Posterior vena cava (tissue), 2 donors: ENCODE measurements at regions not wholly inside any gene's neighbourhood (a gene's known extent, or its start where the extent isn't known, plus 50 kb on each side); places are given as distances from the start of the nearest gene placed in this dataset.
"Not testable (repeated sequence)": the region's sequence is repeated elsewhere in the genome, so short reads cannot be mapped to it uniquely, and the experiment has no call there.

Experiments
- DNase-seq: peaks from one replicate; pipeline ENCODE4 v3.0.0-alpha.2; 2020; ENCODE audit warnings: low spot score
- intact Hi-C, 2 donors: fragments of 100-400 bp; cut with DNase I; formaldehyde crosslinking; loops; one replicate each; pipeline versions ENCODE4 v1.14.1 to v1.14.2; 2022 to 2023
- donor health status: DM: yes; HTN: yes; CAD: no.
- donor health status: DM: yes; HTN: yes; CAD: no.

- intact Hi-C loops = no loop called here
- DNase-seq = no peak
Observed at GRCh38 chr4:158313566-158313965, 103.3 kb downstream of the TMEM144 start.

- DNase-seq = no peak
- intact Hi-C loops = no loop called here
Observed at GRCh38 chr4:158314756-158315487, 104.6 kb downstream of the TMEM144 start.

GRCh38 chr4:158315706-158316105, 105.4 kb downstream of the TMEM144 start:
- intact Hi-C loops = no loop called here
- DNase-seq = no peak

GRCh38 chr4:158316264-158316663, 106.0 kb downstream of the TMEM144 start:
- no peak for DNase-seq
- intact Hi-C loops = no loop called here

- DNase-seq = no peak
- intact Hi-C loops = no loop called here
Observed at GRCh38 chr4:158319880-158320279, 109.6 kb downstream of the TMEM144 start.

- intact Hi-C loops = no loop called here
- no peak for DNase-seq
Observed at GRCh38 chr4:158322109-158322508, 111.8 kb downstream of the TMEM144 start.

- intact Hi-C loops = no loop called here
- no peak for DNase-seq
Observed at GRCh38 chr4:158327525-158327924, 117.2 kb downstream of the TMEM144 start.

GRCh38 chr4:158331863-158332262, 121.6 kb downstream of the TMEM144 start:
- intact Hi-C loops = no loop called here
- DNase-seq = no peak

GRCh38 chr4:158333820-158334219, 123.5 kb downstream of the TMEM144 start:
- intact Hi-C loops = no loop called here
- DNase-seq = no peak

GRCh38 chr4:158341896-158342295, 131.6 kb downstream of the TMEM144 start:
- DNase-seq = no peak
- intact Hi-C loops = no loop called here

- intact Hi-C loops = loop anchor here in 1 of 2 donors (2.0 kb wide), 1 partner anchor 28 kb away; no protein-coding TSS in a partner anchor
- no peak for DNase-seq
Observed at GRCh38 chr4:158346576-158346975, 136.3 kb downstream of the TMEM144 start.

- intact Hi-C loops = loop anchor here in 1 of 2 donors (2.0 kb wide), 1 partner anchor 27 kb away; no protein-coding TSS in a partner anchor
- DNase-seq = no peak
Observed at GRCh38 chr4:158347556-158347955, 137.3 kb downstream of the TMEM144 start.

GRCh38 chr4:158350161-158350560, 139.9 kb downstream of the TMEM144 start:
- DNase-seq = no peak
- intact Hi-C loops = loop anchor here in 1 of 2 donors (1.0 kb wide), 1 partner anchor 26 kb away; no protein-coding TSS in a partner anchor

- DNase-seq = no peak
- intact Hi-C loops = no loop called here
Observed at GRCh38 chr4:158353541-158354304, 143.4 kb downstream of the TMEM144 start.

GRCh38 chr4:158356301-158356700, 146.0 kb downstream of the TMEM144 start:
- intact Hi-C loops = no loop called here

GRCh38 chr4:158367932-158368441, 153.7 kb upstream of the RXFP1 start:
- DNase-seq, intact Hi-C loops: not testable (repeated sequence)

More at GRCh38 chr4:158356301-158356700, 146.0 kb downstream of the TMEM144 start:
- DNase-seq = no peak

GRCh38 chr4:158371158-158371557, 150.5 kb upstream of the RXFP1 start:
- DNase-seq = no peak
- intact Hi-C loops = no loop called here

GRCh38 chr4:158374318-158374717, 147.4 kb upstream of the RXFP1 start:
- DNase-seq = no peak
- intact Hi-C loops = loop anchor here in 1 of 2 donors (2.0 kb wide), 1 partner anchor 28 kb away; no protein-coding TSS in a partner anchor

- intact Hi-C loops = no loop called here
- no peak for DNase-seq
Observed at GRCh38 chr4:158376106-158376840, 145.4 kb upstream of the RXFP1 start.

GRCh38 chr4:158384414-158384813, 137.3 kb upstream of the RXFP1 start:
- no peak for DNase-seq
- intact Hi-C loops = no loop called here
